ENCODE measurements at regions not wholly inside any gene's neighbourhood (a gene's known extent, or its start where the extent isn't known, plus 50 kb on each side); places are given as distances from the start of the nearest gene placed in this dataset.
A peak's percentile ranks its signal among the peaks of the same experiment; 100 is the strongest.

- no peak for DNase-seq (ENCODE audit: low spot score)
- in situ Hi-C loops (cut with MboI; ENCODE audit: low sequenced_read_pairs, unreplicated experiment) = no loop called here
- TF ChIP-seq, protein P1, sequence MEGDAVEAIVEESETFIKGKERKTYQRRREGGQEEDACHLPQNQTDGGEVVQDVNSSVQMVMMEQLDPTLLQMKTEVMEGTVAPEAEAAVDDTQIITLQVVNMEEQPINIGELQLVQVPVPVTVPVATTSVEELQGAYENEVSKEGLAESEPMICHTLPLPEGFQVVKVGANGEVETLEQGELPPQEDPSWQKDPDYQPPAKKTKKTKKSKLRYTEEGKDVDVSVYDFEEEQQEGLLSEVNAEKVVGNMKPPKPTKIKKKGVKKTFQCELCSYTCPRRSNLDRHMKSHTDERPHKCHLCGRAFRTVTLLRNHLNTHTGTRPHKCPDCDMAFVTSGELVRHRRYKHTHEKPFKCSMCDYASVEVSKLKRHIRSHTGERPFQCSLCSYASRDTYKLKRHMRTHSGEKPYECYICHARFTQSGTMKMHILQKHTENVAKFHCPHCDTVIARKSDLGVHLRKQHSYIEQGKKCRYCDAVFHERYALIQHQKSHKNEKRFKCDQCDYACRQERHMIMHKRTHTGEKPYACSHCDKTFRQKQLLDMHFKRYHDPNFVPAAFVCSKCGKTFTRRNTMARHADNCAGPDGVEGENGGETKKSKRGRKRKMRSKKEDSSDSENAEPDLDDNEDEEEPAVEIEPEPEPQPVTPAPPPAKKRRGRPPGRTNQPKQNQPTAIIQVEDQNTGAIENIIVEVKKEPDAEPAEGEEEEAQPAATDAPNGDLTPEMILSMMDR (IDR thresholded peaks at IDR 0.05; ENCODE audit: borderline replicate concordance, control extremely low read depth, extremely low read depth, insufficient read depth, missing control alignments) = no peak
Observed at GRCh38 chr14:25180221-25180620, 130.3 kb upstream of the STXBP6 start.

- TF ChIP-seq, protein P1 (IDR thresholded peaks at IDR 0.05; ENCODE audit: borderline replicate concordance, control extremely low read depth, extremely low read depth, insufficient read depth, missing control alignments) = no peak
- in situ Hi-C loops (cut with MboI; ENCODE audit: low sequenced_read_pairs, unreplicated experiment) = no loop called here
- DNase-seq (ENCODE audit: low spot score) = no peak
Observed at GRCh38 chr14:25178255-25178654, 128.3 kb upstream of the STXBP6 start.

DNA sequence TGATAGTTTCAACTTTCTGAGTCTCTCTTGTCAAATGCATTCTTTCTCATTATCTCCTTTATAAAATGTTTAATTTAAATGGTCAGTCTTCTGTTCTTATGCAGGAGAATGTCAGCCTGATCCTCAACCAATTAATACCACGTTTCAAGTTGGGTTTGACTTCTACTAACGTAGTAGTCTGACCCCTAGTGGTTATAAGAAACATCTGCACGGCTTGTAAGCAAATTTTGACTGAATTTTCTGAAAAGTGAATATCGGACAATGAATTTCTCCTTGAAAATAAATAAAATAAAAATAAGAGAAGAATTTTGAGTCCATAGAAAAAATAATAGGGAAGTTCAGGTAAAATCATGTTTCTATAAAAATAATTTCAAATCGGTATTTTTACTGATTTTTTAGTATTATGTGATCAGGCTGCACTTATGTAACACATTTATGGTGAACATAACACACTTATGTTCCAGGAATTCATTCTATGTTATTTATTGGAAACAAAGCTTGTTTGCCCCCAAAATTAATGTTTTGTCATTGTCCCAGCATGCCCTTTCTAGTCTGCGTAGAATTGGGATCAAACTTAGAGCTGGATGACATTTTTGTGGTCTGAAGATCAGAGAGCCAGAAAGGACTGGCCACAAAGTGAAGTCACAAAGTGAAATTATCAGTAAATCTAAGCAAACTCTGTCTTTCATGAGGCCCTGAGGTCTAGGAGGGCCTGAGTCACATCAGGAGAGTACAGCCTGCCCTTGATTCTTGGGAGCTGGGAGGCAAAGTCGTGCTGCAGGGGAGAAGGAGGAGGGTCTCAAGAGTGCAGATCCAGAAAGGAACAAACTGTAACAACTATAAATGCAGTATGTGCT, 101.2 kb upstream of the STXBP6 start:
- in situ Hi-C loops (cut with MboI; ENCODE audit: low sequenced_read_pairs, unreplicated experiment) = no loop called here
- DNase-seq (ENCODE audit: low spot score) = peak; percentile 54

DNA sequence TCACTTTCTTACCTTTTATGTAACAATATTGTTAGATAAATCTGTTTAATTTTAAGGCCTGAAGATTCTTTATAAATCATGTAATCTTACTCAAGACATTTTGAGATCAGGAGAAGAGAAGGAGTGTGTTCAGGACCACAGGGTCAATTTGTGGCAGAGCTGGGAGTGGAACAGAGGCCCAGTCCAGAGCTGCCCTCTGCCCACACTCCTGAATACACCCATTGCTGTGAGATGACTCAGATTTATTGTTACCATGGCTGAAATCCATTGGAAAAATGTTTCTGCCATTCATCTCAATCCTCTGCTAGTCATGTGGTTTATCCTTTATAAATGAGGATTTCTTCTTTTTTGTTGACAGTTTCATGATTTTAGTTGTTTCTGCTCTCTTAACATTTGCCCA, 100.5 kb upstream of the STXBP6 start:
- DNase-seq (ENCODE audit: low spot score) = no peak
- TF ChIP-seq, protein P1 (IDR thresholded peaks at IDR 0.05; ENCODE audit: borderline replicate concordance, control extremely low read depth, extremely low read depth, insufficient read depth, missing control alignments) = no peak
- in situ Hi-C loops (cut with MboI; ENCODE audit: low sequenced_read_pairs, unreplicated experiment) = no loop called here

More for the DNA sequence above, 101.2 kb upstream of the STXBP6 start:
- TF ChIP-seq, protein P1 (IDR thresholded peaks at IDR 0.05; ENCODE audit: borderline replicate concordance, control extremely low read depth, extremely low read depth, insufficient read depth, missing control alignments) = peak; percentile 42

GRCh38 chr14:25140411-25140810, 90.5 kb upstream of the STXBP6 start:
- no peak for DNase-seq (ENCODE audit: low spot score)
- in situ Hi-C loops (cut with MboI; ENCODE audit: low sequenced_read_pairs, unreplicated experiment) = loop anchor here (25.0 kb wide), 1 partner anchor 328 kb away; no protein-coding TSS in a partner anchor
- TF ChIP-seq, protein P1 (IDR thresholded peaks at IDR 0.05; ENCODE audit: borderline replicate concordance, control extremely low read depth, extremely low read depth, insufficient read depth, missing control alignments) = no peak

- in situ Hi-C loops (cut with MboI; ENCODE audit: low sequenced_read_pairs, unreplicated experiment) = loop anchor here (25.0 kb wide), 1 partner anchor 325 kb away; no protein-coding TSS in a partner anchor
- DNase-seq (ENCODE audit: low spot score) = no peak
- TF ChIP-seq, protein P1 (IDR thresholded peaks at IDR 0.05; ENCODE audit: borderline replicate concordance, control extremely low read depth, extremely low read depth, insufficient read depth, missing control alignments) = no peak
Observed at GRCh38 chr14:25136811-25137210, 86.9 kb upstream of the STXBP6 start.
